Hepatocyte (in vitro differentiated cells): ENCODE measurements at regions not wholly inside any gene's neighbourhood (a gene's known extent, or its start where the extent isn't known, plus 50 kb on each side); places are given as distances from the start of the nearest gene placed in this dataset.

ENCODE experiments used
- DNase-seq: peaks from one replicate; pipeline ENCODE4 v3.0.0-alpha.2; 2016; ENCODE audit warnings: low spot score
- H2AFZ ChIP-seq: fragments of 200-600 bp; sonication (generic); 2 replicates; pipeline ENCODE4 v1.6.0; 2016; ENCODE audit warnings: antibody characterized with exemption, mild to moderate bottlenecking
- H3K27ac ChIP-seq: fragments of 200-600 bp; sonication (generic); 2 replicates; pipeline ENCODE4 v1.5.1; 2016; ENCODE audit warnings: mild to moderate bottlenecking
- H3K27me3 ChIP-seq: fragments of 200-600 bp; sonication (generic); 2 replicates; pipeline ENCODE4 v1.6.1; 2016
- H3K36me3 ChIP-seq: fragments of 200-600 bp; sonication (generic); replicated peaks from 2 replicates; pipeline ENCODE4 v1.5.1; 2016; ENCODE audit warnings: low read depth; ENCODE audit not compliant: insufficient read depth
- H3K4me1 ChIP-seq: fragments of 200-600 bp; sonication (generic); 2 replicates; pipeline ENCODE4 v1.5.1; 2016; ENCODE audit warnings: mild to moderate bottlenecking, moderate library complexity; ENCODE audit not compliant: insufficient read depth
- H3K4me2 ChIP-seq: fragments of 200-600 bp; sonication (generic); 2 replicates; pipeline ENCODE4 v1.6.0; 2016
- H3K4me3 ChIP-seq: fragments of 200-600 bp; sonication (generic); 2 replicates; pipeline ENCODE4 v1.5.1; 2016; ENCODE audit warnings: mild to moderate bottlenecking
- H3K79me2 ChIP-seq: fragments of 200-600 bp; sonication (generic); 2 replicates; pipeline ENCODE4 v1.6.0; 2017; ENCODE audit warnings: mild to moderate bottlenecking
- H3K9me2 ChIP-seq: fragments of 200-600 bp; sonication (generic); replicated peaks from 2 replicates; pipeline ENCODE4 v1.6.0; 2017; ENCODE audit warnings: mild to moderate bottlenecking; ENCODE audit not compliant: insufficient read depth
- H3K9me3 ChIP-seq: fragments of 200-600 bp; sonication (generic); 2 replicates; pipeline ENCODE4 v1.5.1; 2016; ENCODE audit warnings: low read depth, mild to moderate bottlenecking
- H4K20me1 ChIP-seq: fragments of 200-600 bp; sonication (generic); 2 replicates; pipeline ENCODE4 v1.6.0; 2016; ENCODE audit warnings: mild to moderate bottlenecking; ENCODE audit not compliant: insufficient read depth, poor library complexity, severe bottlenecking
- EZH2 ChIP-seq: fragments of 200-600 bp; sonication (generic); IDR thresholded peaks from 2 replicates; pipeline ENCODE4 v1.6.1; 2016; ENCODE audit warnings: antibody characterized with exemption, mild to moderate bottlenecking, borderline replicate concordance
- EZH2phosphoT487 ChIP-seq: fragments of 200-600 bp; sonication (generic); IDR thresholded peaks from one replicate; pipeline ENCODE4 v1.6.1; 2018; ENCODE audit warnings: antibody characterized with exemption, mild to moderate bottlenecking, low read depth, moderate library complexity; ENCODE audit not compliant: unreplicated experiment, severe bottlenecking
- WGBS: methylation state at CpG from one replicate; pipeline ENCODE4 v1.1.6; 2016; ENCODE audit warnings: low lambda C conversion rate; ENCODE audit errors: missing lambda C conversion rate; 5-methylcytosine and 5-hydroxymethylcytosine counted together
- TF ChIP-seq, protein P1 (sequence below): fragments of 200-600 bp; sonication (generic); IDR thresholded peaks from 2 replicates; pipeline ENCODE4 v1.5.1; 2016; ENCODE audit warnings: antibody characterized with exemption, mild to moderate bottlenecking; ENCODE audit not compliant: poor library complexity

DNA sequence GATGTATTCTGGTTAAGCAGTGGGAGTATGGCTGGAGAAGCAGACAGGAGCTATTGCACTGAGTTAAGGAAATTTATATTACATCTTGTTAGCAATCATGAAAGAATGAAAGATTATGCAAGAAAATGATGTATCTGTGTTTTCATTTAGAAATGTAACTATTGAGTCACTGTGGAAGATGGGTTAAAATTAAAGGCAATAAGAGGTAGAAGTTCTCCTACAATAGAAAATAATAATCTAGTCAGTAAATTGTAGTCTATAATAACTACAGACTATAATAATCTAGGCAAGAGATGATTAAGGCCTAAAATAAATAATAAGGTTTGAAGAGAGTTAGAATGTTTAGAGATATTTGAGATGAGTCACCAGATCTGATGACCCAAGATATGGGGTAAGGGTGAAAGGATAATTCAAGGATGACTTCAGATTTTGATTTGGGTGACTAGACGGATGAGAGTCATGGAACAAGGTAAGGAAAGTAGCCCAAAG lies 371.9 kb upstream of the KCNH7 start:
- Histone ChIP-seq H3K36me3 (no peaks in the 10 kb centered on the region), H2AFZ (no peak overlapping the region), H3K4me3 (no peak overlapping the region), H3K4me2 (no peak overlapping the region), H3K79me2 (no peaks in the 10 kb centered on the region), H3K4me1 (no peaks in the 10 kb centered on the region), H3K9me2 (no peaks in the 10 kb centered on the region), H4K20me1 (no peaks in the 10 kb centered on the region), H3K27ac (no peak overlapping the region), H3K9me3 (no peaks in the 10 kb centered on the region), H3K27me3 (no peaks in the 10 kb centered on the region)
- DNase-seq, result no peak
- 96% methylated on average over 1 of the region's 1 CpG for WGBS
- TF ChIP-seq, protein P1, sequence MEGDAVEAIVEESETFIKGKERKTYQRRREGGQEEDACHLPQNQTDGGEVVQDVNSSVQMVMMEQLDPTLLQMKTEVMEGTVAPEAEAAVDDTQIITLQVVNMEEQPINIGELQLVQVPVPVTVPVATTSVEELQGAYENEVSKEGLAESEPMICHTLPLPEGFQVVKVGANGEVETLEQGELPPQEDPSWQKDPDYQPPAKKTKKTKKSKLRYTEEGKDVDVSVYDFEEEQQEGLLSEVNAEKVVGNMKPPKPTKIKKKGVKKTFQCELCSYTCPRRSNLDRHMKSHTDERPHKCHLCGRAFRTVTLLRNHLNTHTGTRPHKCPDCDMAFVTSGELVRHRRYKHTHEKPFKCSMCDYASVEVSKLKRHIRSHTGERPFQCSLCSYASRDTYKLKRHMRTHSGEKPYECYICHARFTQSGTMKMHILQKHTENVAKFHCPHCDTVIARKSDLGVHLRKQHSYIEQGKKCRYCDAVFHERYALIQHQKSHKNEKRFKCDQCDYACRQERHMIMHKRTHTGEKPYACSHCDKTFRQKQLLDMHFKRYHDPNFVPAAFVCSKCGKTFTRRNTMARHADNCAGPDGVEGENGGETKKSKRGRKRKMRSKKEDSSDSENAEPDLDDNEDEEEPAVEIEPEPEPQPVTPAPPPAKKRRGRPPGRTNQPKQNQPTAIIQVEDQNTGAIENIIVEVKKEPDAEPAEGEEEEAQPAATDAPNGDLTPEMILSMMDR, result no peak
- TF ChIP-seq EZH2phosphoT487, result no peak

DNA sequence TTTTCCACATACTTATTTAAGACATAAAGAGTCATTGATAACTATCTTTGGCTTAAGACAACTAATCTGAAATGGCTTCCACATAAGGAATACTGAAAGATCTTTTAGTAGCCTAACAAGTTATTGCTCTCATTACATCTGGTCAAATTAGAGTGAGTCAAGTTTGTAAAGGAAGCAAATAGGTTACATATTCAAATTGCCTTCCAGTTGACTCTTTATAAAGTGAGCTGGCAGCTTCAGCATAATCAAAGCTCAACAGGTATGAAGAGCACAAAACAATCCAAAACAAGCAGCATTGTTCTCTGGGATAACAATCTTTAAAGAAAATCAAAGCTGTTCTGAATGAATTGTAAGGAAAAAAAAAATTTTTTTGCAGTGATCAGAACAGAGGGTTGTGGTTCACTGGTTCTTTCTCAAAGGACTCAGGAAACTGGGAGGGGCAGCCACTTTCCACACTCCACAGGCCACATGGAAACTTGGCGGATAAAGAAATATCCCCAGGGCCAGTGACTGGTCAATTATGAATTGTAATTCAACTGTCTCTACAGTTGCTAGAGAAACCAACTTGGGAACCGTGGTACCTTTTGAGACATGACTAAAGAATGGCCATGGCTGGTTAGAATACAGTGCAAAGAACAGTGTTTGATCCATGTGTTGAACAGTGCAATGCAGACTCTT lies 369.3 kb upstream of the KCNH7 start:
- H3K36me3 ChIP-seq, result no peaks in the 10 kb centered on the region
- no peaks in the 10 kb centered on the region for H3K9me2 ChIP-seq
- H4K20me1 ChIP-seq, result no peaks in the 10 kb centered on the region
- no peak for TF ChIP-seq EZH2phosphoT487
- no peak for TF ChIP-seq EZH2
- TF ChIP-seq, protein P1, result no peak
- no peaks in the 10 kb centered on the region for H3K4me1 ChIP-seq
- H3K4me3 ChIP-seq, result no peak overlapping the region
- H3K27me3 ChIP-seq, result no peaks in the 10 kb centered on the region
- no peak for DNase-seq
- H3K4me2 ChIP-seq, result no peak overlapping the region
- no peaks in the 10 kb centered on the region for H3K79me2 ChIP-seq
- H3K27ac ChIP-seq, result no peak overlapping the region
- WGBS, result 85% methylated on average over 2 of the region's 2 CpGs
- H3K9me3 ChIP-seq, result no peaks in the 10 kb centered on the region
- no peak overlapping the region for H2AFZ ChIP-seq

- Histone ChIP-seq H4K20me1 (no peaks in the 10 kb centered on the region), H3K9me3 (no peaks in the 10 kb centered on the region), H3K27ac (no peak overlapping the region), H3K4me3 (no peak overlapping the region), H2AFZ (no peak overlapping the region), H3K4me1 (no peaks in the 10 kb centered on the region), H3K79me2 (no peaks in the 10 kb centered on the region), H3K27me3 (no peaks in the 10 kb centered on the region), H3K9me2 (no peaks in the 10 kb centered on the region), H3K36me3 (no peaks in the 10 kb centered on the region), H3K4me2 (no peak overlapping the region)
- no peak for TF ChIP-seq EZH2
- TF ChIP-seq, protein P1, result no peak
- TF ChIP-seq EZH2phosphoT487, result no peak
- 79% methylated on average over 7 of the region's 7 CpGs for WGBS
- no peak for DNase-seq
Observed at GRCh38 chr2:163205589-163206254, 367.2 kb upstream of the KCNH7 start.
